SK-N-SH treated with all-trans-retinoic acid at 6 μM for 48 hours (cell line): ENCODE measurements at regions not wholly inside any gene's neighbourhood (a gene's known extent, or its start where the extent isn't known, plus 50 kb on each side); places are given as distances from the start of the nearest gene placed in this dataset.

Experiments
- ARNTL ChIP-seq: fragments of 450-650 bp; formaldehyde crosslinking; IDR thresholded peaks from 2 replicates; pipeline ENCODE4 v1.5.0; 2020; ENCODE audit warnings: low read depth, mild to moderate bottlenecking, moderate library complexity, borderline replicate concordance
- BACH2 ChIP-seq: fragments of 250-450 bp; sonication (Bioruptor Pico); IDR thresholded peaks from 2 replicates; pipeline ENCODE4 v1.9.0; 2021; ENCODE audit warnings: mild to moderate bottlenecking, borderline replicate concordance
- CREB5 ChIP-seq: fragments of 250-450 bp; sonication (Bioruptor Pico); IDR thresholded peaks from 2 replicates; pipeline ENCODE4 v1.5.1; 2020; ENCODE audit warnings: low read depth, mild to moderate bottlenecking, moderate library complexity
- ISL1 ChIP-seq: fragments of 250-450 bp; sonication (Bioruptor Pico); IDR thresholded peaks from 2 replicates; pipeline ENCODE4 v2.1.2; 2022; ENCODE audit warnings: mild to moderate bottlenecking, moderate library complexity
- OSR1 ChIP-seq: fragments of 250-450 bp; sonication (Bioruptor Pico); IDR thresholded peaks from 2 replicates; pipeline ENCODE4 v1.8.0; 2022; ENCODE audit warnings: moderate library complexity, mild to moderate bottlenecking, inconsistent platforms
- PATZ1 ChIP-seq: fragments of 250-450 bp; sonication (Bioruptor Pico); IDR thresholded peaks from 2 replicates; pipeline ENCODE4 v1.8.0; 2020; ENCODE audit warnings: mild to moderate bottlenecking, moderate library complexity, borderline replicate concordance
- RARB ChIP-seq: fragments of 250-450 bp; sonication (Bioruptor Pico); IDR thresholded peaks from 2 replicates; pipeline ENCODE4 v1.8.0; 2021; ENCODE audit warnings: mild to moderate bottlenecking, moderate library complexity
- TOX ChIP-seq: fragments of 250-450 bp; sonication (Bioruptor Pico); IDR thresholded peaks from 2 replicates; pipeline ENCODE4 v1.8.0; 2021; ENCODE audit warnings: mild to moderate bottlenecking, moderate library complexity, borderline replicate concordance
- ZFP3 ChIP-seq: fragments of 250-450 bp; sonication (Bioruptor Pico); IDR thresholded peaks from 2 replicates; pipeline ENCODE4 v1.5.0; 2020; ENCODE audit warnings: mild to moderate bottlenecking, moderate library complexity
- ZNF70 ChIP-seq: fragments of 450-650 bp; formaldehyde crosslinking; IDR thresholded peaks from 2 replicates; pipeline ENCODE4 v1.5.0; 2020; ENCODE audit warnings: mild to moderate bottlenecking, moderate library complexity
- ZNF8 ChIP-seq: fragments of 450-650 bp; formaldehyde crosslinking; IDR thresholded peaks from 2 replicates; pipeline ENCODE4 v1.5.0; 2020; ENCODE audit warnings: mild to moderate bottlenecking, moderate library complexity
- TF ChIP-seq, protein P1 (sequence below): fragments of 250-450 bp; sonication (Bioruptor Pico); IDR thresholded peaks from 2 replicates; pipeline ENCODE4 v1.5.0; 2020; ENCODE audit warnings: mild to moderate bottlenecking, moderate library complexity
- TF ChIP-seq, protein P2 (sequence below): fragments of 250-450 bp; sonication (Bioruptor Pico); IDR thresholded peaks from 2 replicates; pipeline ENCODE4 v1.8.0; 2021; ENCODE audit warnings: low read depth, mild to moderate bottlenecking, moderate library complexity, borderline replicate concordance
- TF ChIP-seq, protein P3 (sequence below): fragments of 250-450 bp; sonication (Bioruptor Pico); IDR thresholded peaks from 2 replicates; pipeline ENCODE4 v1.5.1; 2021; ENCODE audit warnings: mild to moderate bottlenecking, moderate library complexity

DNA sequence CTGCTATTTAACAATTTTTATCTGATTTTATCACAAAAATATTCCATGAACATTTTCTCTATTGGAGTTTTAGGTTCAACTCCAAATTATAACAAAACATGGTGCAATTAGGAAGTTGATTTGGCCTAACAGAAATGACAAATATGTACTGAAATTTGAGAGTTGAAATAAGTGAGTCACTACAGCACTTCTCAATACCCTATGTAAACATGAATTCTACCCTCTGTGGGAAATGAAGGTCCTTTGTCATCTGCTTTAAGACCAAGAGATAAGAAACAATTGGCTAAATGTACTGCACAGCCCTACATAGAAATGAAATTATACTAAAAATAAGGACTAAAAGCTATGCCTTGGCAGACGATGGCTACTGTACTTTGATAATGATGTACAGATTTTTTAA lies 86.2 kb upstream of the BEND6 start:
- TF ChIP-seq, protein P1, sequence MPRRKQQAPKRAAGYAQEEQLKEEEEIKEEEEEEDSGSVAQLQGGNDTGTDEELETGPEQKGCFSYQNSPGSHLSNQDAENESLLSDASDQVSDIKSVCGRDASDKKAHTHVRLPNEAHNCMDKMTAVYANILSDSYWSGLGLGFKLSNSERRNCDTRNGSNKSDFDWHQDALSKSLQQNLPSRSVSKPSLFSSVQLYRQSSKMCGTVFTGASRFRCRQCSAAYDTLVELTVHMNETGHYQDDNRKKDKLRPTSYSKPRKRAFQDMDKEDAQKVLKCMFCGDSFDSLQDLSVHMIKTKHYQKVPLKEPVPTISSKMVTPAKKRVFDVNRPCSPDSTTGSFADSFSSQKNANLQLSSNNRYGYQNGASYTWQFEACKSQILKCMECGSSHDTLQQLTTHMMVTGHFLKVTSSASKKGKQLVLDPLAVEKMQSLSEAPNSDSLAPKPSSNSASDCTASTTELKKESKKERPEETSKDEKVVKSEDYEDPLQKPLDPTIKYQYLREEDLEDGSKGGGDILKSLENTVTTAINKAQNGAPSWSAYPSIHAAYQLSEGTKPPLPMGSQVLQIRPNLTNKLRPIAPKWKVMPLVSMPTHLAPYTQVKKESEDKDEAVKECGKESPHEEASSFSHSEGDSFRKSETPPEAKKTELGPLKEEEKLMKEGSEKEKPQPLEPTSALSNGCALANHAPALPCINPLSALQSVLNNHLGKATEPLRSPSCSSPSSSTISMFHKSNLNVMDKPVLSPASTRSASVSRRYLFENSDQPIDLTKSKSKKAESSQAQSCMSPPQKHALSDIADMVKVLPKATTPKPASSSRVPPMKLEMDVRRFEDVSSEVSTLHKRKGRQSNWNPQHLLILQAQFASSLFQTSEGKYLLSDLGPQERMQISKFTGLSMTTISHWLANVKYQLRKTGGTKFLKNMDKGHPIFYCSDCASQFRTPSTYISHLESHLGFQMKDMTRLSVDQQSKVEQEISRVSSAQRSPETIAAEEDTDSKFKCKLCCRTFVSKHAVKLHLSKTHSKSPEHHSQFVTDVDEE (CRISPR knock-in tag) = no peak
- no peak for TF ChIP-seq ZFP3
- TF ChIP-seq CREB5 = no peak
- no peak for TF ChIP-seq BACH2 (CRISPR knock-in tag)
- no peak for TF ChIP-seq OSR1 (CRISPR knock-in tag)
- TF ChIP-seq ZNF70 (CRISPR knock-in tag) = no peak
- no peak for TF ChIP-seq ARNTL (CRISPR knock-in tag)
- no peak for TF ChIP-seq PATZ1 (CRISPR knock-in tag)
- TF ChIP-seq TOX = no peak
- TF ChIP-seq ZNF8 (CRISPR knock-in tag) = no peak
- no peak for TF ChIP-seq RARB (CRISPR knock-in tag)
- TF ChIP-seq, protein P2, sequence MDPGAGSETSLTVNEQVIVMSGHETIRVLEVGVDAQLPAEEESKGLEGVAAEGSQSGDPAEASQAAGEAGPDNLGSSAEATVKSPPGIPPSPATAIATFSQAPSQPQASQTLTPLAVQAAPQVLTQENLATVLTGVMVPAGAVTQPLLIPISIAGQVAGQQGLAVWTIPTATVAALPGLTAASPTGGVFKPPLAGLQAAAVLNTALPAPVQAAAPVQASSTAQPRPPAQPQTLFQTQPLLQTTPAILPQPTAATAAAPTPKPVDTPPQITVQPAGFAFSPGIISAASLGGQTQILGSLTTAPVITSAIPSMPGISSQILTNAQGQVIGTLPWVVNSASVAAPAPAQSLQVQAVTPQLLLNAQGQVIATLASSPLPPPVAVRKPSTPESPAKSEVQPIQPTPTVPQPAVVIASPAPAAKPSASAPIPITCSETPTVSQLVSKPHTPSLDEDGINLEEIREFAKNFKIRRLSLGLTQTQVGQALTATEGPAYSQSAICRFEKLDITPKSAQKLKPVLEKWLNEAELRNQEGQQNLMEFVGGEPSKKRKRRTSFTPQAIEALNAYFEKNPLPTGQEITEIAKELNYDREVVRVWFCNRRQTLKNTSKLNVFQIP = no peak
- TF ChIP-seq, protein P3, sequence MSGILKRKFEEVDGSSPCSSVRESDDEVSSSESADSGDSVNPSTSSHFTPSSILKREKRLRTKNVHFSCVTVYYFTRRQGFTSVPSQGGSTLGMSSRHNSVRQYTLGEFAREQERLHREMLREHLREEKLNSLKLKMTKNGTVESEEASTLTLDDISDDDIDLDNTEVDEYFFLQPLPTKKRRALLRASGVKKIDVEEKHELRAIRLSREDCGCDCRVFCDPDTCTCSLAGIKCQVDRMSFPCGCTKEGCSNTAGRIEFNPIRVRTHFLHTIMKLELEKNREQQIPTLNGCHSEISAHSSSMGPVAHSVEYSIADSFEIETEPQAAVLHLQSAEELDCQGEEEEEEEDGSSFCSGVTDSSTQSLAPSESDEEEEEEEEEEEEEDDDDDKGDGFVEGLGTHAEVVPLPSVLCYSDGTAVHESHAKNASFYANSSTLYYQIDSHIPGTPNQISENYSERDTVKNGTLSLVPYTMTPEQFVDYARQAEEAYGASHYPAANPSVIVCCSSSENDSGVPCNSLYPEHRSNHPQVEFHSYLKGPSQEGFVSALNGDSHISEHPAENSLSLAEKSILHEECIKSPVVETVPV = no peak
- TF ChIP-seq ISL1 (CRISPR knock-in tag) = peak; percentile 83
